SJSA1 (cell line): ENCODE measurements at regions not wholly inside any gene's neighbourhood (a gene's known extent, or its start where the extent isn't known, plus 50 kb on each side); places are given as distances from the start of the nearest gene placed in this dataset.

Experiments
- DNase-seq, 2 experiments: peaks; one replicate each; pipeline ENCODE4 v3.0.0-alpha.2; 2015 to 2020; ENCODE audit warnings: low spot score in 2 of 2, low read depth in 1 of 2
- H3K27ac ChIP-seq: fragments of 250-450 bp; sonication (Bioruptor Pico); 2 replicates; pipeline ENCODE4 v1.5.1; 2020; ENCODE audit warnings: mild to moderate bottlenecking, moderate library complexity
- H3K27me3 ChIP-seq: fragments of 250-450 bp; sonication (Bioruptor Pico); replicated peaks from 2 replicates; pipeline ENCODE4 v1.5.1; 2020; ENCODE audit warnings: mild to moderate bottlenecking, moderate library complexity
- H3K36me3 ChIP-seq: fragments of 250-450 bp; sonication (Bioruptor Pico); 2 replicates; pipeline ENCODE4 v1.5.1; 2020; ENCODE audit warnings: mild to moderate bottlenecking
- H3K4me1 ChIP-seq: fragments of 250-450 bp; sonication (Bioruptor Pico); replicated peaks from 2 replicates; pipeline ENCODE4 v1.6.1; 2021; ENCODE audit warnings: mild to moderate bottlenecking
- H3K4me3 ChIP-seq: fragments of 250-450 bp; sonication (Bioruptor Pico); 2 replicates; pipeline ENCODE4 v1.5.1; 2020; ENCODE audit warnings: mild to moderate bottlenecking
- H3K9me3 ChIP-seq: fragments of 250-450 bp; sonication (Bioruptor Pico); replicated peaks from 2 replicates; pipeline ENCODE4 v1.5.1; 2020; ENCODE audit warnings: mild to moderate bottlenecking

DNA sequence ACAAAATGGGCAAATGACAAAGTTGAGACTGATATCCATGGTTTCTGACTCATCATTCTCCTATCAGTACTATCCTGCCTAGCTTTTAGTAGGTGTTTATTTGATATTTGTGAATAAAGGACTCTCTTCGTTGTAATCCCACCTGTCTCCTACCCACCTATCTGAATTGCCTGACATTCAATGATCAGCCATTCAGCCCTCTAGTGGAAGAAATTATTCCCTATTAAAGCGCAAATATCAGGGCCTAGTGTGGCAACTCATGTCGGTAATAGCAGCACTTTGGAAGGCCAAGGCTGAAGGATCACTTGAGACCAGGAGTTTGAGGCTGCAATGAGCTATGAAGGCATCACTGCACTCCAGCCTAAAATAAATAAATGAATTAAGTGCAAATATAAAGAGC is 195.7 kb upstream of the SETMAR start:
- no peak for DNase-seq
- H3K27ac ChIP-seq: no peak overlapping the region
- H3K4me3 ChIP-seq: no peak overlapping the region
- H3K9me3 ChIP-seq: no peaks in the 10 kb centered on the region
- no peaks in the 10 kb centered on the region for H3K27me3 ChIP-seq
- H3K36me3 ChIP-seq: no peaks in the 10 kb centered on the region
- H3K4me1 ChIP-seq: no peaks in the 10 kb centered on the region

DNA sequence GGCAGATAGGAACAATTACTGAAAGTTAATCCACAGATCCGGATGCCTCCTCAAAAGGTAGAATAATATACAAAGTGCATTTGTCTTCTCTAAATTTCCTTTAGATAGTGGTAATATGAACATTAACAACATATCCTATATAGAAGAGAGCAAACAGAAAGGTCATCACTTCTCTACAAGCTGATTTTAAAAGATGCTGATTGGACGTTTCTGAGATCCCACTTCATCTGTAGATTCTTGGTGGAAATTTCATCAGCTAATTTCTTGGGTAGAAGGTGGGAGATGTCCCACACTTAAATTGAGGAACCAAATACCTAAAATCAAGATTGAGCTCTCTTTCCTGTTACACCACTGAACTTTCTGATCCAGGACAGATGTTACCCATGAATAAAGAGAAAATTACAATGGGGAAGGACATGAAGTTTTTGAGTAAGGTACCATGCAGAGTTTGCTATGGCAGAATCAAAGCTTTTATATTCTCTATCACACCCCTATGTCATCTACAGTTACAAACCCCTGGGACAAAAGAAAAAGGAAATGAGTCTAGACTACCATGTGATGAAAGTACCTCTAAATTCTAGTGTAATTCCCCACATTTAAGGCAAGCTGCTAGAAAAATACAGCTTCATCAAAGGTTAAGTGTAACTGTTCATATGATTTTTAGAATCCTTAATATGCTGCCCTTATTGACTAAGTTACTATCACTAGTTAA is 189.2 kb upstream of the SETMAR start:
- H3K9me3 ChIP-seq: no peaks in the 10 kb centered on the region
- H3K36me3 ChIP-seq: no peaks in the 10 kb centered on the region
- no peak for DNase-seq
- H3K27ac ChIP-seq: no peak overlapping the region
- no peaks in the 10 kb centered on the region for H3K27me3 ChIP-seq
- H3K4me1 ChIP-seq: no peaks in the 10 kb centered on the region
- no peak overlapping the region for H3K4me3 ChIP-seq

GRCh38 chr3:4119119-4119518 is 184.1 kb upstream of the SETMAR start:
- no peaks in the 10 kb centered on the region for H3K4me1 ChIP-seq
- no peak for DNase-seq
- no peaks in the 10 kb centered on the region for H3K27me3 ChIP-seq
- H3K4me3 ChIP-seq: no peak overlapping the region
- no peaks in the 10 kb centered on the region for H3K9me3 ChIP-seq
- no peaks in the 10 kb centered on the region for H3K36me3 ChIP-seq
- H3K27ac ChIP-seq: no peak overlapping the region

GRCh38 chr3:4125576-4125975 is 177.6 kb upstream of the SETMAR start:
- Histone ChIP-seq H3K27me3 (no peaks in the 10 kb centered on the region), H3K9me3 (no peaks in the 10 kb centered on the region), H3K4me1 (no peaks in the 10 kb centered on the region)

DNA sequence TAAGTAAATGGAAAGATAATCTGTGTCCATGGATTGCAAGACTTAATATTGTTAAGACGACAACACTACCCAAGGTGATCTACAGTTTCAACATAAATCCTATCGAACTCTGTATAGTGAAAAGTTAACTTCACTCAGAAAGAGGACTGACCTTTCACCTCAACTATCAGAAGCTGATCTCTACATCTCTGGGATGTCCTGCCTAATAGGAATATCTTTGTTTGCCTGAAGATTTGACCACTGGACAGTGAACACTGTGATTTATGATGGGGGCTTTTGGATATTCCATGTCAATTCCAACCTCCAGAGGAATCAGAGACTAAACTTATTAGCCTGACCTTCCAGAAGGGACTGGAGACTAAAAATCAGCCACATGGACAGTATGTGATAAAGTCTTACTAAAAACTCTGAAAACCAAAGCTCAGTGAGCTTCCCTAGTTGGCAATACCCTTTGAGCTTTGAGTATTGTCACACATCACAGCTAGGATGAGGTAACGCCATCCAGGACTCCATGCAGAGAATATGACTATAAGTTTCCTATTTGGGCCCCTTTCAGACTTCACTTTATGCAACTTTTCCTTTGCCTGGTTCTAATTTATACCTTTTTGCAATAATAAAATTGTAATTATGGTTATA is 164.9 kb upstream of the SETMAR start:
- Histone ChIP-seq H3K27ac (no peak overlapping the region), H3K4me3 (no peak overlapping the region), H3K9me3 (no peaks in the 10 kb centered on the region), H3K27me3 (no peaks in the 10 kb centered on the region), H3K36me3 (no peaks in the 10 kb centered on the region), H3K4me1 (no peaks in the 10 kb centered on the region)
- DNase-seq: no peak

More at GRCh38 chr3:4125576-4125975, 177.6 kb upstream of the SETMAR start:
- no peaks in the 10 kb centered on the region for H3K36me3 ChIP-seq
- DNase-seq: no peak
- H3K27ac ChIP-seq: no peak overlapping the region
- H3K4me3 ChIP-seq: no peak overlapping the region

GRCh38 chr3:4138786-4139431 is 164.3 kb upstream of the SETMAR start:
- no peaks in the 10 kb centered on the region for H3K4me1 ChIP-seq
- no peaks in the 10 kb centered on the region for H3K27me3 ChIP-seq
- no peaks in the 10 kb centered on the region for H3K9me3 ChIP-seq
- no peak overlapping the region for H3K4me3 ChIP-seq
- H3K36me3 ChIP-seq: no peaks in the 10 kb centered on the region
- H3K27ac ChIP-seq: no peak overlapping the region
- no peak for DNase-seq

DNA sequence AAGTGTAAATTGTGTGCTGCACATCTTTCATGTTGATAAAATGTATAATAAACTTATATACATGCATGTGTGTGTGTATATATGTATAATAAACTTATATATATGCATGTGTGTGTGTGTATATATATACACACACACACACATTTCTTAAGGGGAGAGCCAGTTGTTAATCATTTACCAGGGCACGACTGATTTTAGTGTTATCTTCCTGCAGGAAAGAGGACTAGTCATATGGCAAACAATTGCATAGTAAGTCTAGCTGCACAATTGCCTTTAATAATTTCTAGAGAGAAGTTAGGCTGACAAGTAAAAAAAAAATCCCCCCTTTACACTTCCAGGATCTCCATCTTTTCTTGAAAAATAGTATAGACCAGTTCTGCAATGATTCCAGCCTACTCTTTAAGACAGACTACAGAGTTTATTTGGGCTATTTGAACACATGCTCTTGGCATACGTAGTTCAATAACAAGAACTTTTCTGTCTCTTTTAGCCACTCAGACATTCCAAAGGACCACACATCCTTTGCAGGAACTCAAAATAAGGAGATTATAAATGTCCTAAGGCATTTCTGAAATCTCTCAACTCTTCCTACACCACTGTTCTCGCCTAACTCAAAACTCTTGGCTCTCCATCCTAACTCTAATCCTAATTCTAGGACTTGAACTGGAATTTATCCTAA is 163.6 kb upstream of the SETMAR start:
- no peak for DNase-seq
- Histone ChIP-seq H3K4me3 (no peak overlapping the region), H3K27ac (no peak overlapping the region), H3K9me3 (no peaks in the 10 kb centered on the region), H3K27me3 (no peaks in the 10 kb centered on the region), H3K36me3 (no peaks in the 10 kb centered on the region), H3K4me1 (no peaks in the 10 kb centered on the region)

GRCh38 chr3:4140921-4141320 is 162.2 kb upstream of the SETMAR start:
- H3K4me1 ChIP-seq: no peaks in the 10 kb centered on the region
- DNase-seq: no peak
- H3K27me3 ChIP-seq: no peaks in the 10 kb centered on the region
- H3K9me3 ChIP-seq: no peaks in the 10 kb centered on the region
- no peaks in the 10 kb centered on the region for H3K36me3 ChIP-seq
- H3K4me3 ChIP-seq: no peak overlapping the region
- no peak overlapping the region for H3K27ac ChIP-seq

DNA sequence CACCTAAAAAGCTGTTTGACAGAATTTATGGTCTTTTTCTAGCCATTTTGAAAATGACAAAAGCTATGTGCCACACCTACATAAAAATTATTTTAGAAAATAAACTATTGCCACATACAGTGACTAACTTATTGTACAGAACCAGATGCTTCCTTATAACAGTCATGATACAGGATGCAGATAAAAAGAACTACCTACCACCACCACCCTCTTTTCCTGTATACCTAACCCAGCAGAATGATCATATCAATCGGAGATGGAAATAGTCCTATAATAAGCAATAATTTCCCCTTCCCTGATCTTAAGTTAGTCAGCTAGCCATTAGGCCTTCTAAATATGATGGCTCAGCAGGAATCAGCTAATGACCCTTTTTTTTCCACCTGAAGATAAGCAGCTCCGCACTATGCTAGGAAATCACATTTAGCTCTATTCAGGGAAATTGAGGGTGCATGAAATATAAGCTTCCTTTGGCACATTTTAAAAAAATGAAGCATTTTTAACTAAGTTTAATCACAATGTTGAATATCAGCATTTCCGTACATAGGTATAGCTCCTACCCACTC is 155.5 kb upstream of the SETMAR start:
- H3K9me3 ChIP-seq: no peaks in the 10 kb centered on the region
- no peak overlapping the region for H3K27ac ChIP-seq
- H3K36me3 ChIP-seq: no peaks in the 10 kb centered on the region
- DNase-seq: no peak
- H3K4me3 ChIP-seq: no peak overlapping the region
- no peaks in the 10 kb centered on the region for H3K4me1 ChIP-seq
- no peaks in the 10 kb centered on the region for H3K27me3 ChIP-seq

DNA sequence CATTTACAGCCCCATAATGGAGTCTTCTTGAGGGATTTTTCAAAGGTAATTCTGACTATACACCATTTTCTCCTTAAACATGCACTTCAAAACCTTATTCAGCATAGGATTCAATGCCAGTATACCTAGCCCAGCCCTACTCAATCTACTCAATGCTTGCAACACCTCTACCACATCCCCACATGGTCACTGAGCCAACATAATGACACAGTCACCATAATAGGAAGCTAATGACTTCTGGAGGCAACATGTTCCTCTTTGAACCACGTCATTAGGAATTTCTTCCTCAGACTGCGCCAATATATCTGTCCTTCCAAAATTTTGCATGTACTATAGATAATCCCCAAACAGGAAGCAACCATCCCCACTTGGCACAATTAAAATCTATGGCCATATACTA is 153.9 kb upstream of the SETMAR start:
- DNase-seq: no peak
- H3K27me3 ChIP-seq: no peaks in the 10 kb centered on the region
- no peaks in the 10 kb centered on the region for H3K4me1 ChIP-seq
- H3K27ac ChIP-seq: no peak overlapping the region
- no peak overlapping the region for H3K4me3 ChIP-seq
- H3K9me3 ChIP-seq: no peaks in the 10 kb centered on the region
- H3K36me3 ChIP-seq: no peaks in the 10 kb centered on the region

DNA sequence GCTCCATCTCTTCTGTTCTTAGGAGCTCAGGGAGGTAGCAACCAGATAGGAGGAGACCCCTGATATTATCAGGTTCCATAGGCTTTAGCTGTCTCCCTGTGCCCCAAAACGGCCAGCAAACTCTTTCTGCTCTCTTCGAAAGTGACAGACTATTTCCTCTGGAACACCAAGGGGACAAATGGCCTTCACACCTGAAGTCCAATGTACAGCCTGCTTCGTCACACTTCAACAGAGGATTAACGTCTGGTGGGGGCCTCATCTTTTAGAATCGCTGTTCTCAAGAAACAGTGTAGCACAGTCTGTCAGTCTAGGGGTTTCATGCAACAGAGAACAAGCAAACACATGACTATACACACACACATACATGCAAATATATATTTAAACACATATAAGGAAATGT is 152.4 kb upstream of the SETMAR start:
- no peak for DNase-seq
- Histone ChIP-seq H3K36me3 (no peaks in the 10 kb centered on the region), H3K4me1 (no peaks in the 10 kb centered on the region), H3K27me3 (no peaks in the 10 kb centered on the region), H3K27ac (no peak overlapping the region), H3K4me3 (no peak overlapping the region), H3K9me3 (no peaks in the 10 kb centered on the region)

- Histone ChIP-seq H3K36me3 (no peaks in the 10 kb centered on the region), H3K4me1 (no peaks in the 10 kb centered on the region), H3K4me3 (no peak overlapping the region), H3K9me3 (no peaks in the 10 kb centered on the region), H3K27ac (no peak overlapping the region), H3K27me3 (no peaks in the 10 kb centered on the region)
- DNase-seq: no peak
Measured at GRCh38 chr3:4151859-4152258, 151.3 kb upstream of the SETMAR start.

- Histone ChIP-seq H3K27ac (no peak overlapping the region), H3K36me3 (no peaks in the 10 kb centered on the region), H3K4me3 (no peak overlapping the region), H3K4me1 (no peaks in the 10 kb centered on the region), H3K9me3 (no peaks in the 10 kb centered on the region), H3K27me3 (no peaks in the 10 kb centered on the region)
- no peak for DNase-seq
Measured at GRCh38 chr3:4153771-4154170, 149.4 kb upstream of the SETMAR start.

DNA sequence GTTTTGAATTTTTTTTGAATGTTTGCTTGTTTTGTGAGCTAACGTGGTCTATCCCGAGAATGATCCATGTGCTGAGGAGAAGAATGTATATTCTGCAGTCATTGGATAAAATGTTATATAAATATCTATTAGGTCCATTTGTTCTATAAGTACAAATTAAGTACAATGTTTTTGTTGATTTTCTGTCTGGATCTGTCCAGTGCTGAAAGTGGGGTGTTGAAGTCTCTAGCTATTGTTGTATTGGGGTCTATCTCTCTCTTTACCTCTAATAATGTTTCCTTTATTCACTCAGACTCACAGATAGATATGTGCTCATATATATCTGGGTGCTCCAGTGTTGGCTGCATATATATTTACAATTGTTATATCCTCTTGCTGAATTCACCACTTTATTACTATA is 144.8 kb upstream of the SETMAR start:
- no peaks in the 10 kb centered on the region for H3K27me3 ChIP-seq
- no peaks in the 10 kb centered on the region for H3K9me3 ChIP-seq
- no peak for DNase-seq
- no peaks in the 10 kb centered on the region for H3K4me1 ChIP-seq
- no peaks in the 10 kb centered on the region for H3K36me3 ChIP-seq
- no peak overlapping the region for H3K27ac ChIP-seq
- no peak overlapping the region for H3K4me3 ChIP-seq
